HG03558 (cell line): ENCODE measurements at regions not wholly inside any gene's neighbourhood (a gene's known extent, or its start where the extent isn't known, plus 50 kb on each side); places are given as distances from the start of the nearest gene placed in this dataset.
"Not testable (repeated sequence)": the region's sequence is repeated elsewhere in the genome, so short reads cannot be mapped to it uniquely, and the experiment has no call there.

ENCODE experiments used
- ATAC-seq: cut with Tn5 transposase; IDR thresholded peaks from one replicate; pipeline ENCODE4 v1.9.1; 2021; ENCODE audit warnings: moderate number of reproducible peaks; ENCODE audit not compliant: unreplicated experiment; ENCODE audit errors: extremely low read depth

DNA sequence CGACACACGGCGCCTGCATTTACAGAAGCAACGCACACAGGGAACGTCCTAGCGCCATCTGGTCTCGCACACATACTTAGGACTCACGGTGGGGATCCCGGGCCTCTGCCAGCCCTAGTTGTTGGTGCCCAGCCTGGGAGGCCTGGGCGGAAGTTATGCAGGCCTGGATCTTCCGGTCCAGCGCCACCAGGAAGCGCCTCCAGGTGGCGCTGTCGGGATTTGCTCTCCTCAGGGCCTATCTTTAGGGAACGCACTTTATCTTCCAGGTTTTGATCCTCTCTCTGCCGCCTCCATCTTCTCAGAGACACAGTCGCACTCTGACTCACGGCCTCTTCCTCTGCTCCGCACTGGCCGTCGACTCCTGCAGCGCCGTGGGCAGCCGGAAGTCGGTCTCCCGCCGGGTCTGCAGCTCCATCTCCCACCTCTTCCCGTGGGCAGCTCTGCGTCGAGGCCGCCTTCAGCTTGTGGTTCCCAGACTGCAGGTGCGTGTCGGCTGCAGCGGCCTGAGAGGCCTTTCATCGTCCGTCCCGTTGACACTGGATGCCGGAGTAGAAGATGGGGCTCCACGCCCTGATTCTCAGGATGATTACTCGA lies 760.4 kb downstream of the TMEM121 start:
- ATAC-seq = no peak

DNA sequence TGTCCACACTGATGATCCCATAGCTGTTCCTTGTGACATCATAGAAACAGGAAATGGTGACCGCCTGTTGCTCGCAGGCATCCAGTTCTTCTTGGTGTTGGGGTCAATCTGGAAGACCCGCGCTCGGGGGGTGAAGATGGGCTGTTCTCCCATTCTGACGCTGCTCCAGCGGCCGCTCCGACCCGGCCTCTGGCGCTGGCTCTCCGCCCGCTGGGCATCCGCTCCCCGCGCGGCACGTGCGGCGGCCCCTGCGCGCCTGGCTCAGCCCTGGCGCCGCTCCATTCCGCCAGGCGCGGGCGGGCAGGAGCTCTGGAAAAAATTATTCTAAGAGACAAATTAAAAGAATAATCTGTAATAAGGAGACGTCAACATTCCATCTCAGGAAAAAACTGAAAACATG lies 761.1 kb downstream of the TMEM121 start:
- ATAC-seq = no peak

DNA sequence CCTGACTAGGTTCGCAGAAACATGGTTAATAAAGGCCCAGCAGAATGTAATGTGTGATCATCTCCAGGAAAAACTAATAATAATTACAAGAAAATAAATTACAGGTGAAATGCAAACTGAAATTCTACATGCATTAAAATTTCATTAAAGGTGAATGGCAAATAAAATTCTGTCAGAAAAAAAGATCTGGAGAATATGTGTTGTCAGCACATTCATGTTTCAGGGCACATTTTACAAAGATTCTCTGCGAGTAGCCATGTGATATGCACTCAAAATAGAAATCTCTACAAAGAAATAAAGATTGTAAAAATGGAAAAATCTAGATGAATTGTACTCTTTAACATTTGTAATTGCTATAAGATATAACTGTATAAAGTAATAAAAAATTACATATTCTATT lies 765.2 kb downstream of the TMEM121 start:
- no peak for ATAC-seq

DNA sequence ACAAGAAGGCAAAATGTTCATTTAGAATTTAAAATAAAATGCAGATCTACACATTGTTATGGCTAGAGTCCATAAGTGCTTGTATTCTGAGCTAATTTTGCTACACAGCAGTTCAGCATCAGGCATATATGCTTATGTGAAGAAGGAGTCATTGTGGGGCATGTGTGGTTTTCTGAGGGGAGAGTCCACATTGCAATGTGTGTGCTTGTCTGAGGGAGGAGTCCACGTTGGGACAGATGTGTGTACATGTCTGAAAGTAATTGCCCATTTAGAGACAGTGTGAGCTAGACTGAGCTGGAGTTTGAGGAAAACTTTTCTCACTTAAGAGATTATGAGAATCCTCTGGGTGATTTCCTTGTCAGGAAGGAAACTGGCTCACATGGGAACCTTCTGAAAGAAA lies 767.9 kb downstream of the TMEM121 start:
- no peak for ATAC-seq

DNA sequence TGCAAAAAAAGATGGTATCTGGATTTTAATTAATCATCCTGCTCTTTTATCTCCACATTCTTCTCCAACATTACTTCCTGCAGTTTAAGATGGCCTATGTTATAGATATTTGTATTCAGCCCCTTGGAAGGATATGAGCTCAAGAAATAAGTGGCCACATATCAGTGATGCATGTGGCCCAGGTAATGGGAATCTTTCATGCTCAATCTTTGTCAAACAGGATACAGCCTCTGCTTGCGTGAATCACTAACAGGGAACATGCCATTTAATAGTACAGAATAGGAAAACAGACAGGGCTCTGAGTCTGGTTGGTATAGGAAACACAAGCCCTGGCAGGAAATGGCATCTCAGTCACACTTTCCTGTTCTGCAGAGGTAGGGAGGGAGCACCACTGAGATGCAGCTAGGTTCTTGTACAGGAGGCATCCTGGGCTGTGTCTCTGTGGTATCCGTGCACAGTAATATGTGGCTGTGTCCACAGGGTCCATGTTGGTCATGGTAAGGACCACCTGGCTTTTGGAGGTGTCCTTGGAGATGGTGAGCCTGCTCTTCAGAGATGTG lies 774.6 kb downstream of the TMEM121 start:
- not testable (repeated sequence) for ATAC-seq

DNA sequence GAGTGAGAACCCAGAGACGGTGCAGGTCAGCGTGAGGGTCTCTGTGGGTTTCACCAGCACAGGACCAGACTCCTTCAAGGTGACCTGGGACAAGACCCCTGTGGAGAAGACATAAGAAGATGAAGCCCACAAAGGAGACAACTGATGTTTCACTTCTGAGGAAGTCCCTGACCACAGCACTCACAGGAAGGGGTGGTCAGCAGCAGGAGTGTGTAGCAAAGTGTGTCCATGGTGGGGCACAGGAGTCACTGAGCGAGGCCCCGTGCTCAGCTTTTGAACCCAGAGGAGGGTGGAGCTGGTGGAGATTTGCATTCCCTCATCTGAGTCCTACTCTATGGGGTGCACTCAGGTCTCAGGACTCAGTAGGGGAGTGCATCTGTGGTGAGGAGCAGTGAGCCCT lies 775.2 kb downstream of the TMEM121 start:
- not testable (repeated sequence) for ATAC-seq

DNA sequence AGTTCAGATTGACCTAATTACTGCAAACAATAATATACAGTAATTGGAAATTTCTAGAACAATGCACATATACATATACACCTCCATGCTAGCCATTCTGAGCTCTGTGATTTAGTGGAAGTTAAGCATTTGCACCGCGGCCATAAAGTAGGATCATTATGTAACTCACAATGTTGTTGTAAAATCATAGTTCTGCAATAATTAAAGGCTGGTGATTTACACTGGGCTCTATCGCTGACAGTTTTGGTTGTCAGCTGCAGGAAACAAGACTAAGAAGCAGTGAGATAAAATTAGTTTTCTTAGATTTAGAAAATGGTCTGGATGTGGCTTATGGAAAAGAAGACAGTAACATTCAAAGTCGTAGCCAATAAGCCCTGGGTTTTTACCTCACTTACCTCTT lies 776.3 kb downstream of the TMEM121 start:
- no peak for ATAC-seq

DNA sequence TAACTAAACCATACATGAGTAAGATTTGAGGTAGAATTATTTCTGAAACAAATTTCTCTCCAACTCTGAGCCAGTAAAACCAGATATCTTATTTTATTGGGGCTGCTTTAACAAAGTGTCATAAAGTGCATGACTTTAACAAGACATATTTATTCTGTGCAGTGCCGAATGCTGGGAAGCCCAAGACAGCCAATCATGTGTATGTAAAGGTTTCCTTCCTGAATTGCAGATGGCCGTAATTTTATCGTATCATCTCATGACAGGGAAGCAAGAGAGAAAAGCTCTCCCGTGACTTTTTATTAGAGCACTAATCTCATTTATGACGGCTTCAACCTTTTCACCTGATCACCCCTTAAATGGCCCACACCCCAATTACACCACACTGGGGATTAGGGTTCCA lies 777.9 kb downstream of the TMEM121 start:
- ATAC-seq = no peak

DNA sequence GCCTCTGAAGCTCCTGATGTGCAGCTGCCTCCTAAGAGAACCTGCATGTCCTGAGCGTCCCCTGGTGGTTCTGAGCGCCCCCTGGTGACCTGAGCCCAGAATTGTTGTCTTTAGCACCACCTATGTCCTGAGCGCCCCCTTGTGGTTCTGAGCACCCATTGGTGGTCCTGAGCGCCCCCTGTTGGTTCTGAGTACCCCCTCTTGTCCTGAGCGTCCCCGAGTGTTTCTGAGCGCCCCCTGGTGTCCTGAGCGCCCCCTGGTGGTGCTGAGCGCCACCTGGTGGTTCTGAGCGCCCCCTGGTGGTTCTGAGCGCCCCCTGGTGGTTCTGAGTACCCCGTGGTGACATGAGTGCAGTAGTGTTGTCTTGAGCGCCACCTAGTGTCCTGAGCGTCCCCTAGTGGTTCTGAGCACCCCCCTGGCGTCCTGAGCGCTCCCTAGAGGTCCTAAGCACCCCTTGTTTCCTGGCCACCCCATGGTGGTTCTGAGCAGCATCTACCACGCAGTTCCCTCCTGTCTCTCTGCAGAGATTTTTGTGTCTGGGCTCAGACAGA lies 782.5 kb downstream of the TMEM121 start:
- no peak for ATAC-seq

DNA sequence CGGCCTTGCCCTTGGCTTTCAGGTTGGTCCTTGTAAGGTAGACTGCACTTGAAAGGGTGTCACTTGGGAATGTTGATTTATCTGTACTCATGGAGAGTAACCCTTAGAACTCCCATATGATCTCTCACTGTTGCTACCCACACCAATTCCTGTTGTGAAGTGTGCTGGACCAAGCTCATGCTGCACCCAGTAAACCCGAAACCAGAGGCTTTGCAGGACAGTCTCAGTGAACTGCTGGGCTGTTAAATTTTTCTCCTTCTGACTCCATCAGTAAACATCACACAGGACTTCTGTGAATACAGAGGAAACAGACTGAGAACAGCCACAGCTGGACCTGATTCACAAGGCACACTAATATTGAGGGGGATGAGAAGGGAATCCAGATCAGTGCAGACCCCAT lies 783.0 kb downstream of the TMEM121 start:
- no peak for ATAC-seq

DNA sequence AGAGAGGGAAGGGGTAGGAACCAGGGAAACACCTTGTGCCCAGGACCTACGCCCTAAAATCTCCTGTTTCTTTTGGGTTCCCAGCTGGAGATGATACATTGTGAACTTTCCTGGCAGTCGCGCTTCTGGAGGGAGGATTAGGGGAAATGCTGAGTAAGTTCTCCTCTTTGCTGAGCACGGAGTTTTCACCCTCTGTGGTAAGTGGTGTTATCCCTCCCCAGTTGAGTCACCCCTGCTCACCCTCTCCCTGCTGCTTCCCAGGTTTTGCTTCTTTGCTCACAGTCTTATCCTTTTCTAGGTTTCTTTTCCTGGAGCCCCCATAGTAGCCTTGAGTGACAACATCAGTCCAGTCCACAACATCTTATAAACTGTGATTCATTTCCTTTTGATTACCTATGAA lies 789.1 kb downstream of the TMEM121 start:
- no peak for ATAC-seq

DNA sequence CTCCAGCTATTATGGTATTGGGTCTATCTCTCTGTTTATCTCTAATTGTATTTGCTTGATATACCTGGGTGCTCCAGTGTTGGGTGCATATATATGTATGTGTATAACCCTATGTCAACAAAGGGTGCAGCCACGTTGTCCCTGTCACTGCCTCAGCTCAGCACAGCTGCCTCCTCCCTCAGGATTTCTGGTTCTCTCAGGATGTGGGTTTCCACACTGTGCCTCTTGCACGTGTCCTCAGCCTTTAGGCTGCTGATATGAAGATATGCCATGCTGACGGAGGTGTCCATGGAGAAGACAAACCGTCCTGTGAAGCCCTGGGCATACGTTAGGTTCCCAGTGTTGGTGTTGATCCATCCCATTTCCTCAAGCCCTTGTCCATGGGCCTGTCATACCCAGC lies 791.2 kb downstream of the TMEM121 start:
- no peak for ATAC-seq

DNA sequence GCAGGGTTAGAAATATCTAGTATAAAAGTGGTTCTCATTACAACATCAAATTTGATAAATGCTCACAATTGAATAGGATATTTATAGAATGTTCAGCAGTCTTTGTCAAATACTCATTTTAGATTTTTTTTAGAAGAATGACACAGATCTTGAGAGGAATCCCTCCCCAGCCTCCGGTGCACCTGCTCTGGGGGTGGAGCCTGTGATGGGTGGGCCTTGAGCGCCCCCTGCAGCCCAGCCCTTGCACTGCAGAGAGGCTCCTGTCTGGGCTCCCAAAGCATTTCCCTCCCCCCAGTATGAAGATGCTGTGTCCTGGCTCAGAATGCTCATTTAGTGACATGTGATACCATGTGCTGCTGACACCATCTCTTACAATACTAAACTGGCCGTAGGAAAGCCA lies 792.3 kb downstream of the TMEM121 start:
- ATAC-seq = no peak

DNA sequence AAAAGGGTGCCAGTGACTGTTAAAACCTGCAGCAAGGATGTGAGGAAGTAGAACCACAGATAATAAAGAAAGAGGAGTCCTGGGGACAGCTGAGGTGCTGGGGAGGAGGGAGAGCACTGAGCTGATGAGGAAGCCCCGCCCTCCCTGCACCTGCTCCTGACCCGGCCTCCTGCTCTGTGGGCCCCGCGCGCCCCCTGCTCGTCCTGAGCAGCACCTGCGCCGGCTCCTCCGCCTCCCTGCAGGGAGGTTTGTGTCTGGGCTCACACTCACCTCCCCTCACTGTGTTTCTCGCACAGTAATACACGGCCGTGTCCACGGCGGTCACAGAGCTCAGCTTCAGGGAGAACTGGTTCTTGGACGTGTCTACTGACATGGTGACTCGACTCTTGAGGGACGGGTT lies 797.6 kb downstream of the TMEM121 start:
- not testable (repeated sequence) for ATAC-seq

DNA sequence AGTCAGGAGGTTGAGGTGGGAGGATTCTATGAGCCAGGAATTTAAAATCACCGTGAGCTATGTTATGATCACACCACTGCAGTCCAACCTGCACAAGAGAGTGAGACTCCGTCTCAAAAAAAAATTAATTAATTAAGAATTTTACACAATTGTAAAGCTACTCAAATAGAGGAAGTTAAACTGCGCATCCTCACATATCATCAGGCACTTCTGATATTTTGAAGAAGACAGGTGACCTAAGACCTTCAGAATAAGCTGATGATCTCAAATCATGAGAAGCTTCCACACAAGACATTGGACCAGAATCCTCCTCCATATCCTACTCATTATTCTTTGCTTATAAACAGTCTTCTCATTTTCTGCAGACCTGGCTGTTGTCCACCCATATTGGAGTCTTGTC lies 800.9 kb downstream of the TMEM121 start:
- no peak for ATAC-seq

DNA sequence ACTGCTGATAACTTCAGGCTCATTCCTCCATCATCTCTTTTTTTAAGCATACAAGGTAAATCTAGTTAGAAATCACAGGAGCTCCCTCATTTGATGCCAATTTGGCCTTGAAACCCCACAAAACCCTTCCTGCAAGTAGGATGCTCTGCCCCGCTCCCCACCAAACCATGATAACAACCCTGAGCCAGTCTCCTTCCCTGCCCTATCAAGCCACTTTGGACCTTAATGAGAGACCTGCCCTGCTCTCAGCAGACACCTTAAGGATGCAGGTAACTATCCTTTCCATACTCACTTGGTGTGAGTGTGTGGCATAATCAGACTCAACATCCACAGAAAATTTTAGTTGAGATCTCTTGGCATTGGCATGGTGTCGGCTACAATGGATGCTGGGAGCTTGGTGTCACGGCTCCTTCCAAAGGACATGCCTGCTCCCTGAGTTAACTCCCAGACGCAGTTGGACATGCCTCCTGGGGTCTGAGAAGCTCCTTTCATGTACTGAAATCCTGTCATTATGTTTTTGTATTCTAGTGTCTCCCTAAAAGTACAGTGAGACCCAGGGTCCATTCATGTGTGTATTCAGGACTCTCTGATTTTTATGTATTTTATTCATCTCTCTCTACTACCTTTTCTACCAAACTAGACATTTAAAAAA lies 801.4 kb downstream of the TMEM121 start:
- ATAC-seq = not testable (repeated sequence)

DNA sequence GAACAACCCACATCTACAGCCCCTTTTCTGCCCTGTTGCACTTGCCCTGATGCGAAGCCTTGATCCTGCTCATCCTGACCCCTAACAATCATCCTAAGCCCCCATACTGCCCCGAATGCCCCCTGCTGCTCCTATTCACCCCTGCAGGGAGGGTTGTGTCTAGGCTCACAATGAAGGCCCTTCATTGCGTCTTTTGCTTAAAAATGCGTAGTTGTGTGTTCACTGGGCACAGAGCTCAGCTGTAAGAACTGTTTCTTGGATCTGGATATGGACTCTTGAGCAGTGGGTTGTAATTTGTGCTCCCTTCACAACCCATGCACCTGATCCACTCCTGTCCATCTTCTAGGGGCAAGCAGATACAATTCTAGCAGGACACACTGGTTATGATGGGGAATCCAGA lies 802.9 kb downstream of the TMEM121 start:
- ATAC-seq = not testable (repeated sequence)

DNA sequence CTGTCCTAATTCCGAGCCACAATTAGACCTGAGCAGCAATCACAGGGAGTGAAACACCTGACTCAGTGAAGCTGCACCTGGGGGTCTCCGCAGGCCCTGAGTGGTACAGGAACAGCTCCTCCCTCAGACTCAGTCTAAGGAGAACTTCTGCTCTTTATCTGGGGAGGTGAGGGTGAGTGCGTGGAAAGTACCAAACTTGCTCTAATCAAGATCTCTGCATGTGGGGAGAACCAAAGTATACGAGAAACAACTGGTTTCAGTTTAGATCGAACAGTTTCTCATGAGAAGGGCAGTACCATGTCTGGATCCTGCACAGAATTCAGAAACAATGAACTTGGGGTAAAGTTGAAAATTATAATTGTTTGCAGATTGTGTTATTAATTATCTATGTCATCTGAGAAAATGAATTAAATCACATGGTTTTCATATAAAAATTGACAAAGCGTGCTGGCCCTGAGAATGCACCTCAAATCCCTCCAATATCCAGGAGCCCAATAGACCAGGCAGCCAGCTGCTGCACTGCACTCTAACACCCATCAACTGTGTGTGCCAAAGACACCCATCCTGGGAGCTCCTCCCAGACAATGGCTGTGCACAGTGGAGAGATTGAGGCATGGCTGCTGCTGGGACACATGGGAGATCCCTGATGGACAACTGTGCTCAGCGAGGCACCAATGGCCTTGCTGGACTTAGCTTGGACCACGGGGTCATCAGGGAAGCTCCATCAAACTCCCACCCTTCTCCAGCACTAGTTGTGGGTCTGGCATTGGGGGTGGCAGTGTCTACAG lies 803.8 kb downstream of the TMEM121 start:
- ATAC-seq = not testable (repeated sequence)

DNA sequence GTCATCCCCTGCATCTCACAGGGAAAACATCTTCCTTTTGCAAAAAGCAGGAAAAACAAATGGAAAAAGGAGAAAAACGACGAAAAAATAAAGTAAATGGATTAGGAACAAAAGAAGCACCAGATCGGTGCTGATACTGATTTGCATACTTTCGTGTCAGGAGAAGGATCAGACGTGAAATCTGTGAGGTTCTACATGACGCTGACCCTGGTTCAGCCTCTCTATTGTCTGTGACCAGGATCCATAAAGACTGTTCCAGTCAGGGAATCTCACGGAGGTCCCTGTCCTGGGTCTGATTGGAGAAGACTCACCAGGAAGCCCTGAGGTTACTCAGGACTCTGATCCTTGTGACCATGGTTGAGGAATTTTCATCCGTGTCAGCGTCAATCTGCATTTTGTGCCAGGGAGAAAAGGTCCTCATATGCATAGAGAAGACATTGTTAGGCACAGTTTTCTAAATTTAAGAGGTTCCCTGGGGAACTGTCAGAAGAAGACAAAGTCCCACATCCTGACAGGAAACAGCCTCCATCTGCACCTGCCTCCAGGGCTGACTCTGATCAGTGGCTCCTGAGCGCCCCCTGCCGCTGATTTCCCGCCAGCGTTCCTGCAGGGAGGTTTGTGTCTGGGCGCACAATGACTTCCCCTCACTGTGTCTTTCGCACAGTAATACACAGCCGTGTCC lies 808.2 kb downstream of the TMEM121 start:
- ATAC-seq = not testable (repeated sequence)

DNA sequence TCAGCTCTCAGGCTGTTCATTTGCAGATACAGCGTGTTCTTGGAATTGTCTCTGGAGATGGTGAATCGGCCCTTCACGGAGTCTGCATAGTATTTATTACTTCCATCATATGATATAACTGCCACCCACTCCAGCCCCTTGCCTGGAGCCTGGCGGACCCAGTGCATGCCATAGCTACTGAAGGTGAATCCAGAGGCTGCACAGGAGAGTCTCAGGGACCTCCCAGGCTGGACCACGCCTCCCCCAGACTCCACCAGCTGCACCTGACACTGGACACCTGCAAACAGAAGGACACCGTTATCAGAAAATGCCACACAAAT lies 808.7 kb downstream of the TMEM121 start:
- ATAC-seq = not testable (repeated sequence)

DNA sequence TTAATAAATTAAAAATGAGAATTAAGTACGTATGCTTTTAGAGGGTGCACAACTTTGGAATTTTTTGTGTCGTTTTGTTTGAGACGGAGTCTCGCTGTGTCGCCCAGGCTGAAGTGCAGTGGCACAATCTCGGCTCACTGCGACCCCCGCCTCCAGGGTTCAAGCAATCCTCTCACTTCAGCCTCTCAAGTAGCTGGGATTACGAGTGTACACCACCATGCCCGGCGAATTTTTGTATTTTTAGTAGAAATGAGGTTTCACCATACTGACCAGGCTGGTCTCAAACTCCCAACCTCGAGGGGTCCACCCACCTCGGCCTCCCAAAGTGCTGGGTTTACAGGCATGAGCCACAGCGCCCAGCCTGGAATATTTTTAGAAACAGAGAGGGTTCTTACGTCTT lies 812.4 kb downstream of the TMEM121 start:
- ATAC-seq = not testable (repeated sequence)
